ENCODE measurements at regions not wholly inside any gene's neighbourhood (a gene's known extent, or its start where the extent isn't known, plus 50 kb on each side); places are given as distances from the start of the nearest gene placed in this dataset.

- TF ChIP-seq POLR2AphosphoS5 (IDR thresholded peaks at IDR 0.05): no peak
- TF ChIP-seq CTCF (IDR thresholded peaks at IDR 0.05; ENCODE audit: poor library complexity, severe bottlenecking): no peak
- no peak for TF ChIP-seq EZH2 (IDR thresholded peaks at IDR 0.05; ENCODE audit: borderline replicate concordance, insufficient read depth, low read length, poor library complexity, severe bottlenecking)
- no peak for TF ChIP-seq TAF1 (IDR thresholded peaks at IDR 0.05; ENCODE audit: low read depth)
Measured at GRCh38 chr2:16939771-16940170, 274.1 kb upstream of the CYRIA start.

Data from neural cell (in vitro differentiated cells).